T1000 (cell line): ENCODE measurements at regions not wholly inside any gene's neighbourhood (a gene's known extent, or its start where the extent isn't known, plus 50 kb on each side); places are given as distances from the start of the nearest gene placed in this dataset.
"Not testable (repeated sequence)": the region's sequence is repeated elsewhere in the genome, so short reads cannot be mapped to it uniquely, and the experiment has no call there.

Experiments used
- DNase-seq: peaks from one replicate; lab custom pipeline; 2025; ENCODE audit warnings: mixed read lengths; lab: John Stamatoyannopoulos, UW

DNA sequence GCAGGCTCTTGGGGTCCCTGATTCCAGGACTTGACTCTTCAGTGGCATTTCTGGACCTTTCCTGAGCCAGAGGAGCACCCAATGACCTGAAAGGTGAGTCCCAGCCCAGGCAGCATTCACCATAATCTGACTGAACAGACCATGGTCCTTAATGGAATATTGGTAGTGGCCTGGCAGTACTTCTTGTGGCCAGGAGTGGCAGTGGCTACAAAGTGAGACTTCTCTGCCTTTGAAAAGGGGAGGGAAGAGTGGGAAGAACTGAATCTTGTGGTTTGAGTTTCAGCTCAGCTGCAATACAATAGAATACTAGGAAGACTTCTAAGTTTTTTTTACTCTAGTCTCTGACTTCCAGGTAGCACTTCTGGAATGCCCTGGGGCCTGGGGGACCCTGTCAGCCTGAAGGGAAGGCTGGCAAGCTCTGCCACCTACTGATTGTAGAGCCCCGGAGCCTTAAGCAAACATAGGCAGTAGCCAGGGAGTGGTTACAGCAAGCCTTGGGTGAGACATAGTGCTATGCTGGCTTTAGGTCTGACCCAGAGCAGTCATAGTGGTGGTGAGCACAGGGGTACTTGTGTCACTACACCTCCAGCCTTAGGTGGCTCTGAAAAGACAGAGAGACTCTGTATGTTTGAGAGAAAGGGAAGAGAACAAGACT lies 674.2 kb upstream of the MANEA start:
- DNase-seq = no peak

DNA sequence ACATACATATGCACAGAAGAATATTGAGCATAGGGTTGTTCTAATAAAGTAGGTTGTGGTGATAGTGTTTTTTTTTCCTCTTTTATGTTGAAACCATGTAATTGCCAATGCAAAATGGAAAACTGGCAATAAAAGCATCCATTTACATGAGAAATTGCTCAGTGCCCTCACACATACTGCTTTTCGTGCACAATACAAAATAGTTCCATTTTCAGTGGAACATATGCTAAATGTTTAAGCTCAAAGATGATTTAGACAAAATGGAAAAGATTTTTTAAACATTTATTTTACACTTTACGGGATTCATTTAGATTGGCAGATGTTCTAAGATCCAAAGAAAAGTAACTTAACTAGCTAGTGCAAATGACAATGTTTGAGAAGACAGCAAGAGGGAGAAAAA lies 678.1 kb upstream of the MANEA start:
- no peak for DNase-seq

DNA sequence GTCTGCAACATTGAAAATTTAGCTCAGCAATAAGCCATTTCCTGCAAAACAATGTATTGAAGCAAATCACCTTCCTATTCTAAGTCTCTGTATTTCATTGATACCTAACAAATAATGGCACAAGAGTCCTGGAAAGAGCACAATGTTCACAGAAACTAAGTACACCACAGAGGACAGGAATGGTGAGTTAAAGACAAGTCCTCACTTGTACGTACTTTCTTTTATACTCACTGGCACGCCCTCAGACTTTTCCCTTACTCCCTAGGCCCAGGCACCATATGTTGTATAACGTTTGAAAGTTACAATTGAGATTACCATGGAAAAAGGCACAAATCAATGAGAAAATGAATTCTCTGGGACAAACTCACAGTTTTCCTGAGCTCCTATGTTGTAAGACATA lies 683.0 kb upstream of the MANEA start:
- no peak for DNase-seq

DNA sequence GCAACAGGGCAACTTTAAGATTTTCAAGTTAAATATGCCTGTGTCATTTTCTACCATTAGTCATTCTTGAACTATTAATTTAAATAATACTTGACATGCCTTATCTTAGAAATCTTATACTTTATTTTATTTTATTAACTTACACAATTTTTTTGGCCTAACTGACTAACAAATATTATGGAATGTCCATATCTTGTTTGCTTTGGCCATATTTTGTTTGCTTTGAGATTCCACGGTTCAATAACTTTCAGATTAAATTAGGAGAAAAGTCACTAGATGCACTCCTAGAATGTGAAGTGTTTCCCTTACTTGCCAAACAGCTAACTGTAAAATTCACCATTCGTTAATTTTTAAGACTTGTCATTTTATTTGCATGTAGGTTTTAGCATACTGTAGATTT lies 684.0 kb upstream of the MANEA start:
- DNase-seq = no peak

DNA sequence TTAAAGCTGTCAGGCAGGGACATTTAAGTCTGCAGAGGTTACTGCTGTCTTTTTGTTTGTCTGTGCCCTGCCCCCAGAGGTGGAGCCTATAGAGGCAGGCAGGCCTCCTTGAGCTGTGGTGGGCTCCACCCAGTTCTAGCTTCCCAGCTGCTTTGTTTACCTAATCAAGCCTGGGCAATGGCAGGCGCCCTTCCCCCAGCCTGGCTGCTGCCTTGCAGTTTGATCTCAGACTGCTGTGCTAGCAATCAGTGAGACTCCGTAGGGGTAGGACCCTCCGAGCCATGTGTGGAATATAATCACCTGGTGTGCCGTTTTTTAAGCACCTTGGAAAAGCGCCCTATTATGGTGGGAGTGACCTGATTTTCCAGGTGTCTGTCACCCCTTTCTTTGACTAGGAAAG lies 703.5 kb upstream of the MANEA start:
- not testable (repeated sequence) for DNase-seq

DNA sequence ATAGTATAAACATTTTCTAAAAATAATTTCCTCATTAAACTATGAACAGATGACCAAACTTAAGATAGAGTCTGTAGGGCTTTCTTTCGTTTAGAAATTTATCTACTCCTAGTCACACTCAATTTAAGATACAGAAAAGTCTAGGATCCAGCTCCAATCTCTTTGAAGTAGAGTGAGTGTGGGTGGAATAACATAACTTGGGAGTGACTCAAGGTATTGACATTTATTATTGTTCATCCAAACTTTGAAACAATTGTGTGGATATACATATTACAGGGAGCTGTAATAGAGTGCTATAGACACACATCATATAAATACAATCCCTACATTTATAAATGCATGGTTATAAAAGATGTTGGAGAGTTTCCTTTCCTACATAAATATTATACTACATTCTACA lies 715.2 kb upstream of the MANEA start:
- DNase-seq = no peak

DNA sequence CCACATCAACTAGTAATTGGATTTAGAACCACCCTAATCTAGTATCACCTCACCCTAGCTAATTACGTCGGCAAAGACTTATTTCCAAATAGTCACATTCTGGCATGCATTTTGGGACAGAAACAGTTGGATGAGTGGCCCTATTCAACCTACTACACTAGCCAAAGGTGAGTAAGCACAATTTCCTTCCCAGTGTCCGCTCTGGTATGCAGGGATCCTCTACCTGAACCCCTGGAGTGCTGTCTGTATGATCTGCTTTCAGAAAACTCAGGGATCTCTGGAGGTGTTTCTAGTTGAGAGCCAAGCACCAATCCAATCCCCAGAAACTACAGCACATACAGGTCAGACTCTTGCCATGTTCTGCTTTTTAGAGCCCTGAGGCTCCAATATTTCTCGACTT lies 717.4 kb upstream of the MANEA start:
- DNase-seq = no peak

DNA sequence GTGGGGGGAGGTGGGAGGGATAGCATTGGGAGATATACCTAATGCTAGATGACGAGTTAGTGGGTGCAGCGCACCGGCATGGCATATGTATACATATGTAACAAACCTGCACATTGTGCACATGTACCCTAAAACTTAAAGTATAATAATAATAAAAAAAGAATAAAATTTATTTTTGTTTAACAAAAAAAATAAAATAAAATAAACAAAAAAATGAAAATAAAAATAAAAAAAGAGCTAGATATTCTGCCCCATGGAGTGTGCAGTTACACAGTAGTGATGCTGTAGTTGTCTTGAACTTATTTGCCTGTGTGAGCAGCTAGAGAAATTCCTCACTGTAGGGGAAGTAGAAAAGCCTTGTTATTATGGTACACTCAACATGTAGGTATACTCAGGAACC lies 720.3 kb upstream of the MANEA start:
- not testable (repeated sequence) for DNase-seq

DNA sequence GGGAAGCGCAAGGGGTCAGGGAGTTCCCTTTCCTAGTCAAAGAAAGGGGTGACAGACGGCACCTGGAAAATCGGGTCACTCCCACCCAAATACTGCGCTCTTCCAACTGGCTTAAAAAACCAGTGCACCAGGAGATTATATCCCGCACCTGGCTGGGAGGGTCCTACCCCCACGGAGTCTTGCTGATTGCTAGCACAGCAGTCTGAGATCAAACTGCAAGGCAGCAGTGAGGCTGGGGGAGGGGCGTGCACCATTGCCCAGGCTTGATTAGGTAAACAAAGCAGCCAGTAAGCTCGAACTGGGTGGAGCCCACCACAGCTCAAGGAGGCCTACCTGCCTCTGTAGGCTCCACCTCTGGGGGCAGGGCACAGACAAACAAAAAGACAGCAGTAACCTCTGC lies 726.0 kb upstream of the MANEA start:
- DNase-seq = not testable (repeated sequence)

DNA sequence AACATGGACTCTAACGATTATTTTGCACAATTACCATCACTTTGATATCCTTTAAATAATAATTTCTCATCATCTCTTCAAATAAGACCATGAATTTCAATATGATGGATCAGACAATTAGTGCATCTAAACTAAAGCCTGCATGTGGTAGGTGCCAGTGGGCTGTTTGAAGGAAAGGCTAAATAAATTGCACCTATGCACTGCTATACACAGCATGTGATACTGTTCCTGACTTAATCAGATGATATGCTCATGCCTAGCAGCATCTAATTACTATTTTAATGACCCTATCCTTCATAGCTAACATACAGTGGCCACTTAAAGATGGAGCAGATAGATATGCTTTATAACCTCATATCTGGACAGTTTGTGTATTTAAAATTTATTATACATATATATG lies 731.6 kb upstream of the MANEA start:
- DNase-seq = no peak

DNA sequence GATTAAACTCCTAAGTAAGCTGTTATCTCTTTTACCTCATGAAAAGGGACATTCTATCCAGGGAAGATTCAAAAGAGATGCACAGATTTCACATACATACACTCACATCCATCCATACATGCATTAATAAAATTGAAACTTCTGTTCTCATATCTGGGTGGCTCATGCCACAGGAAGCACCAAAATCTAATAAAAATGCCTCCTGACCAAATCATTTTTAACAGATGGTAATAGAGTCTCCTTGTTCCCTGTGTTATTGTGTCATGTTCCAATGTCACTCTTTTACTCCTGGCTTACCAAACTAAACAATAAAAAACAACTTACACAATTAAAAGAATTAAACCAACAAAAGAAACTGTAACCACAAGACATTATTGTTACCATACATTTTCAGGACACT lies 742.1 kb upstream of the MANEA start:
- no peak for DNase-seq

DNA sequence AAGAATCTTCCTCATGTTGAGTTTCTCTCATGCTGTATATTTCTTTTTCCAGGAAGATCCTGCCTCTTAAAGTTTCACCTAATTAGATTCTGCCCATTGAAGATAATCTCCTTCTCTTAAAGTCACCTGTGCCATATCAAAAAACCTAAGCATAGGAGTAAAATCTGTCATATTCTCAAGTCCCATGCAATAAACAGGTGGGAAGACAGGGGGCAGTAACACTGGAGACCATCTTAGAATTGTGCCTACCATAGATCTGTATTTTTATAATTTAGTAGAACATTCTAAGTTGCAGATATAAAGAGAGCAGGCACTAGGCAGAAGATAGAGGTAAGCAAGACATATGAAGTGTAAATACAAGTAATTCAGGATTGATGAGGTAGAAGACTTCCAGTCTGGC lies 763.5 kb upstream of the MANEA start:
- DNase-seq = no peak

DNA sequence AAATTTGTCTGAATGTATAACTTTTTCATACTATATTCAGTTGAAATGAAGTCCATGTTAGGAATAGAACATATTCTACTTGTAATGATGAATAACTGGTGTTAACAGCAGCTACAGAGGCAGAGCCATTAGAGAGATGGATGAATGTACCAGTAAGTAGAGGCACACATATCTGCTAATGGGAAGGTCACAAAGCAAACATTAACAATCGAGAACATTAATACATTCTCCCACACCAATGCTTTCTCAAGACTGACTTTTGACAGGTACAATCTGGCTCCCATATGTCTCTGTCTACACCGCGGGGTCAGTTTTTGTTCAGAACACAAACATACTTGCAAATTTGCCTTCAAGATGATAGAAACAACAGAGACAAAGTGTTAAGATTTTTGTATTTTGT lies 776.0 kb upstream of the MANEA start:
- DNase-seq = no peak

DNA sequence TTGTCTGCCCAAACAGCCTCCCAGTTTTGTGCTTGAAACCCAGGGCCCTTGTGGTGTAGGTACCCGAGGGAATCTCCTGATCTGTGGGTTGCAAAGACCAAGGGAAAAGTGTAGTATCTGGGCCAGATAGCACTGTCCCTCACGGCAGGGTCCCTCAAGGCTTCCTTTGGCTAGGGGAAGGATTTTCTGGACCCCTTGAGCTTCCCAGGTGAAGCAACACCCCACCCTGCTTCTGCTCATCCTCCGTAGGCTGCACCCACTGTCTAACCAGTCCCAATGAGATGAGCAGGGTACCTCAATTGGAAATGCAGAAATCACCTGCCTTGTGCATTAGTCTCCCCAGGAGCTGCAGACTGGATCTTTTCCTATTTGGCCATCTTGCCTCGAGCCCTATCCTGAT lies 791.8 kb upstream of the MANEA start:
- DNase-seq = no peak

DNA sequence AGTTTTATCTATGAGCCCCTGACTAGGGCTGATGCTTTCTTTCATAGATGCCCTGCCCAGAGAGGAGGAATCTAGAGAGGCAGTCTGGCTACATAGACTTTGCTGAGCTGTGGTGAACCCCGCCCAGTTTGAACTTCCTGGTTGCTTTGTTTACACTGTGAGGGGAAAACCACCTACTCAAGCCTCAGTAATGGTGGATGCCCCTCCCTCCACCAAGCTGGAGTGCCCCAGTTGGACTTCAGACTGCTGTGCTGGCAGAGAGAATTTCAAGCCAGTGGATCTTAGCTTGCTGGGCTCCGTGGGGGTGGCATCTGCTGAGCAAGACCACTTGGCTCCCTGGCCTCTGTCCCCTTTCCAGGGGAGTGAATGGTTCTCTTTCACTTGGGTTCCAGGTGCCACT lies 792.3 kb upstream of the MANEA start:
- not testable (repeated sequence) for DNase-seq

DNA sequence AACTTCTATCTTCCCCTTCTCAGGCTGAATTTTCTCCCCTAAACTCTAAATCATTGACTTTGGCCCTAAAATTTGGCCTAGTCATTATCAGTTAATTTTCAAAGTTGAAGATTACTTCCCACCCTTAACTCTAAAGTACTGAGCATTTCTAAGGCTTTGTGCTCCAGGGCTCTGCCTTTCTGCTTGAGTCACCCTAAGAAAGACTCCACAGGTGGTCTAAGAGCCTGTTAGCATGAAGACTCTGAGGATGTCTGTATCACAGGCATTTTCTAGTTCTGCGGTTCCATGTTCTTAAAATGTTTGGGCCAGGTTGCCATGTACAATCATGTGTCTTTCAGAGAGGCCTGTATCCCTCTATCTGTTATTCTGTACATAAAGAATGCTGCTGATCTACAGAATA lies 808.1 kb upstream of the MANEA start:
- DNase-seq = no peak

DNA sequence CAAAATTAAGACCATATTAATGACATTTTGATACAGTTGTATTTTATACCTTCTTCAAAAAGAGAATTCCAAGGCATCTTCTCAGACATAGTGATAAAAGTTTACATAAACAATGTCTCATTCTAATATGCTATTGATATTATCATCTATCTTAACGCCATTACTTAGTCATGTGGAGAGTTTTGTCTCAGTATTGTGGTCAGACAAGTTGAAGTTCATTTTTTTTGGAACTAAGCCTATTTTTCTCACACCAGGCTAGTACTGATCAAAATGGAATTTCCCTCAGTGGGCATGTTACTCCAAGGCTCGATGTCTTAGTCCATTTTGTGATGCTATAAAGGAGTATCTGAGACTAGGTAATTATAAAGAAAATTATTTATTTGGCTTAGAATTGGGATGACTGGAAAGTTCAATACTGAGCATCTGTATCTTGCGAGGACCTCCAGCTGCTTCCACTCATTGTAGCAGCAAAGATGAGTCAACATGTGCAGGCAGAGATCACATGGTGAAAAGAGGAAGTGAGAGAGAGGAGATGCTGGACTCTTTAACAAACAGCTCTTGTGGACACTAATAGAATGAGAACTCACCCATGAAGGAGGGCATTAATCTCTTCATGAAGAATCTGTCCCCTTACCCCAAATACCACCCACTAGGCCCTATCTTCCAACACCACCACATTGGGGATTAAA lies 825.5 kb upstream of the MANEA start:
- DNase-seq = no peak

DNA sequence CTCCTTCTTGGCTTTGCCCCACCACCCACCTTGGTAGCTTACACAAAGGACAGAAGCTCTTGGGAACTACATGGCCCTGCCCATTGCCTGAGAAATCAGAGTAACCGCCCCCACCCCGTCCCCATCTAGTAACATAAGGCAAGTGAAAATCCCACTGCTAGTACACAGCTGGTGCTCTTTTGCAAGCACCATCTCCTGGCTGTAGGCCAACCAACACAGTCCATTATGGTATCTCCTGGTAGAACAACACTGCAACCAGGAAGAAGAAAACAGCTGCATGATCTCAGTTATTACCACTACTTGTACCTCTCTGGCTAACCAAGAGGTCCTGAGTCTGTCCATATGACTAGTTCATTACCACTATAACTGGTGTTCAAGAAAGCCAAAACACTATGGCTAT lies 841.1 kb upstream of the MANEA start:
- DNase-seq = no peak

DNA sequence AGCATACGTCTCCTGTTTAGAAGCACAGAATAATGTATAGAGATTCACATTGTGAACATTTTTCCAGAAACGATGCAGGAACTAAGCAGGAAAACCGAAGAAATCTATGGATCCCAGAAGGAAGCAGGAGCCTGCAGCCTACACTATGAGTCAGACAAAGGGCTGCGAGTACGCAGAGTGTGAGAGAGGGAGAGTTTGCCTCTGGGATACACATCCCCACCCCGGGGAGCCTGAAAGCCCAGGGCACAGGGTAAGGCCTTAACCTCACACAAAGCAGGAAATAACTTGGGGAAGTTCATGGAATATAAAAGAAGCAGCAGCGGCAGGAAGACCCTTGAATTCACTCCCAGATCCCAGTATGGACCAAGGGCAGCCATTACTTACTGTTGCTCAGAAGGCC lies 842.1 kb upstream of the MANEA start:
- no peak for DNase-seq

DNA sequence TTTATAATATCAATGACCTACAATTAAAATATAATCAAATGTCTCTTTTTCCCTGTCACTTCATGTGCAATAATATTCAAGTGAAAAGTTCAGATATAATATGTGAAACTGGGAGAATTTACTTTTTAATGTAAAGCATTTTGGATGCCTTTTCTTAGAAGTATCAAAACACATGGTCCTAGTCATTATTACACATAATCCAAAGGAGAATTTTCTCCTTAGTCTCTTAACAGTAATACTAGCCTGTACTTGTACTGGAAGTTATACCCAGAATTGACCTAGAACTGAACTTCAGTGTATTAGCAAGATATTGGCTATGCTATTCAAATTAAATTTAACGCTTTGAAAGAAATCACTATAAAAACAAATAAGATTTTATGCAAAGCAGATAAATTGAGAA lies 842.6 kb upstream of the MANEA start:
- no peak for DNase-seq

DNA sequence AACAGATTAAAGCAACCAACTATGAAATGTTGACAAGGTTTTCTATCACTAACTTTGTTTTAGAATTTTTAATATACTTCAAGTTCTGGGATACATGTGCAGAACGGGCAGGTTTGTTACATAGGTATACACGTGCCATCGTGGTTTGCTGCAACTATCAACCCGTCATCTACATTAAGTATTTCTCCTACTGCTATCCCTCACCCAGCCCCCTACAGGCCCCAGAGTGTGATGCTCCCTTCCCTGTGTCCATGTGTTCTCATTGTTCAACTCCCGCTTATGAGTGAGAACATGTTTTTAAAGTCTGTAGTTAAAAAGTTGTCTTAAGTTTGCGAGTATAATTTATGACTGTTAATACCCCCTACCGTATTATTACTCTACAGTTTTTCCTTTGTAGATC lies 844.3 kb upstream of the MANEA start:
- DNase-seq = no peak

DNA sequence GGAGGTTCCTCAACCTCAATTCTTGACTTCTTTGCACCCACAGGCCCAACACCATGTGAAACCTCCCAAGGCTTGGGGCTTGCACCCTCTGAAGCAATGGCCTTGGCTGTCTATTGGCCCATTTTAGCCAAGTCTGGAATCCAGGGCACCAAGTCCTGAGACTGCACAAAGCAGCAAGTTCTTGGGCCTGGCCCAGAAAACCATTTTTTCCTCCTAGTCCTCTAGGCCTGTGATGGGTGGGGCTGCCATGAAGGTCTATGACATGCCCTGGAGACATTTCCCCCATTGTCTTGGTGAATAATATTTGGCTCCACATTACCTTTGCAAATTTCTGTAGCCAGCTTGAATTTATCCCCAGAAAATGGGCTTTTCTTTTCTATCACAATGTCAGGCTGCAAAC lies 849.6 kb upstream of the MANEA start:
- no peak for DNase-seq

DNA sequence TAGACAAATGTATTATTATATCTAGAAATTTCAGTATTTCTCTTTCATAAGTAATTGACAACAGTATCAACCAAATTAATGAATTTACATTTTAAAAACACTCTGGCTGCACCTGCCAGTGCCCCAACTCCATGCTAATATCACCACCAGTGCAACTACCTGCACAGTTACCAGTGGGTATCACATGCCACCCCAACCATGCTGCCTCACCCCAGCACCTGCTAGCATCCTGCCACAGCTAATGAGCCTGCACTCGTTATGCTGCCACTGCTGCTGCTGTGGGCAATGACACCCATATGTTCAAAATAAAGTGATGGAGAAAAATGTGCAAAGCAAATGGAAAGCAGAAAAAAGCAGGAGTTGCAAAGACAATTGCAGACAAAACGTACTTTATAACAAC lies 855.9 kb upstream of the MANEA start:
- DNase-seq = no peak

DNA sequence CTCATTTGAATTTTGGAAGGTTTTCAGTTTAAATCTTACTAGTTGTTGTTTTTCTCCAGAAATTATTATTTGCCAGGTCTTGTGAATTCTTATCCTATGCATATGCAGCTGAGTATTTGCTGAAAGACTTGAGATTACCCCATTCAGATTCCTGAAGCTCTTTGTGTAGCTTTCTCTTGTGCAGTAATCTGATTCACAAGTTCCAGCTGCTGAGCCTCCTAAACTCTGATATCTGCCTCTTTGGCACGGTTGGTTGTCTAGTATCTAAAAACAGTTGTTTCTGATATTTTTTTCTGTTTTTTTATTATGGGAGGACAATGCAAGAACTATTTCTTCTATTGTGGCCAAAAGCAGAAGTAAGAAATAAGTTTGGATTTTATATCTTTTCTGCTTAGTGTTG lies 863.9 kb upstream of the MANEA start:
- DNase-seq = no peak
